Gastroesophageal sphincter (tissue), 4 donors: ENCODE measurements at regions not wholly inside any gene's neighbourhood (a gene's known extent, or its start where the extent isn't known, plus 50 kb on each side); places are given as distances from the start of the nearest gene placed in this dataset.

Experiments
- ATAC-seq: fragments of 150-250 bp; one replicate; pipeline ENCODE4 v1.9.1; 2016; ENCODE audit warnings: mild to moderate bottlenecking, moderate library complexity
- H3K27ac ChIP-seq, 4 donors: fragments of 200-600 bp; sonication (generic) in 3 of 4; 1 replicate in 3 of 4; 2 replicates in 1 of 4; pipeline ENCODE4 v1.5.1; 2016 to 2019
- H3K27me3 ChIP-seq: fragments of 200-600 bp; sonication (generic); one replicate; pipeline ENCODE4 v1.5.1; 2019
- H3K36me3 ChIP-seq, 2 donors: fragments of 200-600 bp; sonication (generic); one replicate each; pipeline ENCODE4 v1.5.1; 2019; ENCODE audit warnings: control low read depth in 1 of 2
- H3K4me1 ChIP-seq, 3 donors: fragments of 200-600 bp; sonication (generic); 1 replicate in 2 of 3; 2 replicates in 1 of 3; pipeline ENCODE4 v1.5.1; 2016 to 2019; ENCODE audit warnings: control low read depth in 2 of 3
- H3K4me3 ChIP-seq, 2 donors: fragments of 200-600 bp; sonication (generic); one replicate each; pipeline ENCODE4 v1.5.1; 2019; ENCODE audit warnings: mild to moderate bottlenecking in 1 of 2, moderate library complexity in 1 of 2
- H3K9me3 ChIP-seq, 3 donors: fragments of 200-600 bp; sonication (generic); one replicate each; pipeline ENCODE4 v1.5.1; 2017 to 2019; ENCODE audit warnings: control low read depth in 2 of 3
- EP300 ChIP-seq: sonication (generic); formaldehyde crosslinking; IDR thresholded peaks from one replicate; pipeline ENCODE4 v1.6.1; 2017; ENCODE audit warnings: antibody characterized with exemption, mild to moderate bottlenecking
- POLR2A ChIP-seq, 2 donors: fragments of 450-650 bp; IDR thresholded peaks; one replicate each; pipeline ENCODE4 v1.6.1; 2017; ENCODE audit warnings: antibody characterized with exemption in 2 of 2, mild to moderate bottlenecking in 2 of 2, moderate library complexity in 1 of 2
- POLR2AphosphoS5 ChIP-seq: sonication (generic); formaldehyde crosslinking; IDR thresholded peaks from one replicate; pipeline ENCODE4 v1.6.1; 2017; ENCODE audit warnings: antibody characterized with exemption
- WGBS, 2 donors: methylation state at CpG; one replicate each; pipeline ENCODE4 v1.1.5; 2018; ENCODE audit warnings: low coverage in 1 of 2; 5-methylcytosine and 5-hydroxymethylcytosine counted together
- TF ChIP-seq, protein P1 (sequence below), 4 experiments: fragments of 200-600 bp in 2 of 4; fragments of 450-650 bp in 2 of 4; sonication (generic) in 1 of 4; IDR thresholded peaks; one replicate each; pipeline ENCODE4 v1.5.1; 2017 to 2019; ENCODE audit warnings: antibody characterized with exemption in 4 of 4, mild to moderate bottlenecking in 2 of 4, moderate library complexity in 2 of 4

DNA sequence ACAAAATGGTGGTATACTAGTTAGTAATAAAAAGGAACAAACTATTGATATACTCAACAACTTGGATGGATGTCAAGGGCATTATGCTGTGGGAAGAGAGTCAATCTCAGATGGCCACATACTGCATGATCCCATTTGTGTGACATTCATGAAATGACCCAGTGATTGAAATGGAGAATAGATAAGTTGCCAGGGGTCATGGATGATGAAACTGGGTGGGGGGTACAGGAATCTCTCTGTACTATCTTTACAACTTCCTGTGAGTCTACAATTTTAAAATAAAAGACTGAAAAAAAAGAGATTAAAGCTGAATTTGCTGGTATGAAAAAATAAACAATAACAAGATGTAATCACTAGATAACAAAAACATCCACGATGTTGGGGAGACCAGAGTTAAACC, 70.5 kb upstream of the CDYL2 start:
- Histone ChIP-seq H3K27ac (no peak overlapping the region), H3K36me3 (no peaks in the 10 kb centered on the region), H3K9me3 (no peaks in the 10 kb centered on the region), H3K4me1 (no peaks in the 10 kb centered on the region), H3K27me3 (peaks cover 4% of the 10 kb centered on the region), H3K4me3 (no peak overlapping the region)
- 38 to 67% methylated on average over 1 of the region's 1 CpG for WGBS, 2 donors
- TF ChIP-seq POLR2A (IDR thresholded peaks at IDR 0.05), result no peak
- TF ChIP-seq, protein P1, sequence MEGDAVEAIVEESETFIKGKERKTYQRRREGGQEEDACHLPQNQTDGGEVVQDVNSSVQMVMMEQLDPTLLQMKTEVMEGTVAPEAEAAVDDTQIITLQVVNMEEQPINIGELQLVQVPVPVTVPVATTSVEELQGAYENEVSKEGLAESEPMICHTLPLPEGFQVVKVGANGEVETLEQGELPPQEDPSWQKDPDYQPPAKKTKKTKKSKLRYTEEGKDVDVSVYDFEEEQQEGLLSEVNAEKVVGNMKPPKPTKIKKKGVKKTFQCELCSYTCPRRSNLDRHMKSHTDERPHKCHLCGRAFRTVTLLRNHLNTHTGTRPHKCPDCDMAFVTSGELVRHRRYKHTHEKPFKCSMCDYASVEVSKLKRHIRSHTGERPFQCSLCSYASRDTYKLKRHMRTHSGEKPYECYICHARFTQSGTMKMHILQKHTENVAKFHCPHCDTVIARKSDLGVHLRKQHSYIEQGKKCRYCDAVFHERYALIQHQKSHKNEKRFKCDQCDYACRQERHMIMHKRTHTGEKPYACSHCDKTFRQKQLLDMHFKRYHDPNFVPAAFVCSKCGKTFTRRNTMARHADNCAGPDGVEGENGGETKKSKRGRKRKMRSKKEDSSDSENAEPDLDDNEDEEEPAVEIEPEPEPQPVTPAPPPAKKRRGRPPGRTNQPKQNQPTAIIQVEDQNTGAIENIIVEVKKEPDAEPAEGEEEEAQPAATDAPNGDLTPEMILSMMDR (IDR thresholded peaks at IDR 0.05), result no peak
- no peak for TF ChIP-seq POLR2AphosphoS5
- no peak for TF ChIP-seq EP300
- no peak for ATAC-seq

DNA sequence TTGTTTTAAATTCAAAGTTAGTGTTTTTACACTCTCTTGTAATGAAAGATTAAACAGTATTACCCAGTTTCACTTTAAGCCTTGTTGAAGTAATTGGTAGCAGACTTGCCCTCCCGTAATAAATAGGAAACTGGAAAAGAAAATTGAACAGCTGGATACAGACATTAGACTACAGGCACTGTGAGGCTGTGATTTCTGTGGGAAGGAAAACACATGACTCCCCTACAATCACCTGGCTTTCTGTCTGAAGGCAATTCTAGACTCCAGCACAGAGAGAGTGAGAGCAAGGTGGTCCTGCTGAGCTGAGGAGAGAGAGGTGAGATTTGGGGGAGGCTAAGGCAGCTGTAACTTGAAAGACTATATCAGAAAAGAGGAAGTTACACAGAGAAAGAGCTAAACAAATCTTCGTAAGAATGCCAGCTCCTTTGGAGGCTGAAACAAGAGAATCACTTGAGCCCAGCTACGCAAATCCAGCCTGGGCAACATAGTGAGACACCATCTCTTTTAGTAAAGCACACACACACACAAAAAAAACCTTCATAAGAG, 57.8 kb upstream of the CDYL2 start:
- TF ChIP-seq, protein P1 (IDR thresholded peaks at IDR 0.05), result no peak
- TF ChIP-seq POLR2AphosphoS5 (no peak), POLR2A (IDR thresholded peaks at IDR 0.05) (no peak), EP300 (no peak)
- H3K9me3 ChIP-seq, result peaks cover 0 to 13% (median 0%) of the 10 kb centered on the region in 3 donors
- H3K4me3 ChIP-seq, result no peak overlapping the region
- WGBS, 2 donors, result 42 to 58% methylated on average over 2 to 3 of the region's 3 CpGs
- ATAC-seq, result no peak
- no peaks in the 10 kb centered on the region for H3K4me1 ChIP-seq
- H3K27me3 ChIP-seq, result no peaks in the 10 kb centered on the region
- no peak overlapping the region for H3K27ac ChIP-seq
- H3K36me3 ChIP-seq, result no peaks in the 10 kb centered on the region
